Vagina (tissue), 2 donors: ENCODE measurements at regions not wholly inside any gene's neighbourhood (a gene's known extent, or its start where the extent isn't known, plus 50 kb on each side); places are given as distances from the start of the nearest gene placed in this dataset.
"Not testable (repeated sequence)": the region's sequence is repeated elsewhere in the genome, so short reads cannot be mapped to it uniquely, and the experiment has no call there.

Experiments
- DNase-seq, 2 donors: peaks; one replicate each; pipeline ENCODE4 v3.0.0-alpha.2; 2017; ENCODE audit errors: extremely low spot score in 2 of 2
- H3K27ac ChIP-seq: fragments of 200-600 bp; sonication (generic); one replicate; pipeline ENCODE4 v1.5.1; 2019
- H3K27me3 ChIP-seq: fragments of 200-600 bp; sonication (generic); one replicate; pipeline ENCODE4 v1.5.1; 2019
- H3K36me3 ChIP-seq, 2 donors: fragments of 200-600 bp; sonication (generic); one replicate each; pipeline ENCODE4 v1.5.1; 2017 to 2019
- H3K4me1 ChIP-seq: fragments of 200-600 bp; sonication (generic); one replicate; pipeline ENCODE4 v1.5.1; 2019
- H3K4me3 ChIP-seq, 2 donors: fragments of 200-600 bp; sonication (generic); 1 replicate in 1 of 2; 2 replicates in 1 of 2; pipeline ENCODE4 v1.5.1; 2016 to 2019
- H3K9me3 ChIP-seq: fragments of 200-600 bp; sonication (generic); one replicate; pipeline ENCODE4 v1.5.1; 2019
- POLR2A ChIP-seq, 2 donors: fragments of 450-650 bp; IDR thresholded peaks; one replicate each; pipeline ENCODE4 v1.6.1; 2017; ENCODE audit warnings: antibody characterized with exemption in 2 of 2, mild to moderate bottlenecking in 2 of 2, moderate library complexity in 2 of 2
- POLR2AphosphoS5 ChIP-seq, 2 donors: sonication (generic); formaldehyde crosslinking; IDR thresholded peaks; one replicate each; pipeline ENCODE4 v1.9.0; 2017; ENCODE audit warnings: antibody characterized with exemption in 2 of 2, mild to moderate bottlenecking in 2 of 2, low read depth in 1 of 2; ENCODE audit not compliant: insufficient read depth in 1 of 2
- intact Hi-C: fragments of 100-400 bp; cut with DNase I; formaldehyde crosslinking; loops from one replicate; pipeline ENCODE4 v1.15.1; 2023
- TF ChIP-seq, protein P1 (sequence below), 3 experiments: fragments of 450-650 bp in 2 of 3; fragments of 200-600 bp in 1 of 3; sonication (generic) in 1 of 3; IDR thresholded peaks; one replicate each; pipeline ENCODE4 v1.5.1; 2017 to 2019; ENCODE audit warnings: antibody characterized with exemption in 3 of 3, mild to moderate bottlenecking in 2 of 3, moderate library complexity in 2 of 3

DNA sequence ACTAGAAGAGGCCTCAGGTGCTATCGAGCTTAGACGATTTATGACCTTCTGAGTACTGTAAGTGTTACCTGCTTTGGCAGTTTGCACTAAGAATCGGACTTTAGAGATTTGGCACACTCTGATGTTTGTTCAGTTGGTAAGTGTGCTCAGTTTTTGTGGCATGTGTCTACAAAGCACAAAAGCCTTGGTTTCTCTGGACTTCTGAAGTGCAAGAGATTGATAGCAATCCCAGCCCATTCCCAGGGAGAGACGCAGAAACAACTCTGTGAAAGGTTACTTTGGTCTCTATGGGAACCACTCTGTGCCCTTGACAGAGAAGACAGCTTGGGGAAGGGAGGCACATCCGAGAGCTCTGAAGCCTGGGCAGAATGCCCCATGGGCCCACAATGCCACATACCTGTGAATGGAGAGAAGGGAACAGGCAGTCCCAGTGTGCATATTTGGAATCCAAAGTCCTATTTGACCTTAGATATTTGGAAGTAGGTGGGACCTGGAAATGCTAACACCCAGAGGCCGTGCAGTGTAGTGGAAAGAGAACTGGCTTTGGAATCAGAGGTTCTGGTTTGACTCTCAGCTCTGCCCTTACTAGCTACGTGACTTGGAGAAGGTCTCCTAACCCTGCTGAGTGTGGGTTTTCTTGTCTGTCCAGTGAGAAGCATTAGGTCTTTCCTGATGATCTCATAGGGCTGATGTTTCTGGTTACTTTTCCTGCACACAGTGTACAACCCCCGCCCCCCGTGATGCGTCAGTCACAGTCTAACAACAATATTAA, 194.3 kb upstream of the VLDLR start:
- no peak for DNase-seq
- no peaks in the 10 kb centered on the region for H3K9me3 ChIP-seq
- intact Hi-C loops, result no loop called here
- no peak overlapping the region for H3K27ac ChIP-seq
- TF ChIP-seq, protein P1, sequence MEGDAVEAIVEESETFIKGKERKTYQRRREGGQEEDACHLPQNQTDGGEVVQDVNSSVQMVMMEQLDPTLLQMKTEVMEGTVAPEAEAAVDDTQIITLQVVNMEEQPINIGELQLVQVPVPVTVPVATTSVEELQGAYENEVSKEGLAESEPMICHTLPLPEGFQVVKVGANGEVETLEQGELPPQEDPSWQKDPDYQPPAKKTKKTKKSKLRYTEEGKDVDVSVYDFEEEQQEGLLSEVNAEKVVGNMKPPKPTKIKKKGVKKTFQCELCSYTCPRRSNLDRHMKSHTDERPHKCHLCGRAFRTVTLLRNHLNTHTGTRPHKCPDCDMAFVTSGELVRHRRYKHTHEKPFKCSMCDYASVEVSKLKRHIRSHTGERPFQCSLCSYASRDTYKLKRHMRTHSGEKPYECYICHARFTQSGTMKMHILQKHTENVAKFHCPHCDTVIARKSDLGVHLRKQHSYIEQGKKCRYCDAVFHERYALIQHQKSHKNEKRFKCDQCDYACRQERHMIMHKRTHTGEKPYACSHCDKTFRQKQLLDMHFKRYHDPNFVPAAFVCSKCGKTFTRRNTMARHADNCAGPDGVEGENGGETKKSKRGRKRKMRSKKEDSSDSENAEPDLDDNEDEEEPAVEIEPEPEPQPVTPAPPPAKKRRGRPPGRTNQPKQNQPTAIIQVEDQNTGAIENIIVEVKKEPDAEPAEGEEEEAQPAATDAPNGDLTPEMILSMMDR (IDR thresholded peaks at IDR 0.05), result no peak
- TF ChIP-seq POLR2AphosphoS5 (IDR thresholded peaks at IDR 0.05; ENCODE audit: insufficient read depth in 1 of 2, low read depth in 1 of 2) (no peak), POLR2A (IDR thresholded peaks at IDR 0.05) (no peak)
- no peaks in the 10 kb centered on the region for H3K36me3 ChIP-seq
- H3K4me1 ChIP-seq, result no peaks in the 10 kb centered on the region
- H3K4me3 ChIP-seq, result no peak overlapping the region
- no peaks in the 10 kb centered on the region for H3K27me3 ChIP-seq

DNA sequence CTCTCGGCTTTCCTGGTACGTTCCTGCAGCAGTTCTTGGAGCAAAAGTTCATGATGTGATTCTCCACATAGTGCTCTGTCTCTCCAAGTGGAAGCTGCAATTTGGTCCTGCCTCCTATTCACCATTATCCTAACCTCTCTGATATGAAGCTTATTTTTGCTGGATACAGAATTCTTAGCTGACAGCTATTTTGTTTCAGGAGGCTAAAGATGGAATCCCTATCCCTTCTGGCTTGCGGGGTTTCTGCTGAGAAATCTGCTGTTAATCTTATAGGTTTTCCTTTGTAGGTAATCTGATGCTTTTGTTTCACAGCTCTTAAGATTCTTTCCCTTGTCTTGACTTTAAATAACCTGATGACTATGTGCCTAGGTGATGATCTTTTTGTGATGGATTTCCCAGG, 181.6 kb upstream of the VLDLR start:
- Histone ChIP-seq H3K27me3 (no peaks in the 10 kb centered on the region), H3K36me3 (no peaks in the 10 kb centered on the region), H3K9me3 (peaks cover 3% of the 10 kb centered on the region), H3K4me3 (no peak overlapping the region), H3K4me1 (no peaks in the 10 kb centered on the region), H3K27ac (no peak overlapping the region)
- TF ChIP-seq, protein P1 (IDR thresholded peaks at IDR 0.05), result no peak
- no peak for TF ChIP-seq POLR2AphosphoS5 (IDR thresholded peaks at IDR 0.05; ENCODE audit: insufficient read depth in 1 of 2, low read depth in 1 of 2)
- TF ChIP-seq POLR2A (IDR thresholded peaks at IDR 0.05), result no peak
- intact Hi-C loops, result no loop called here
- DNase-seq, result no peak

DNA sequence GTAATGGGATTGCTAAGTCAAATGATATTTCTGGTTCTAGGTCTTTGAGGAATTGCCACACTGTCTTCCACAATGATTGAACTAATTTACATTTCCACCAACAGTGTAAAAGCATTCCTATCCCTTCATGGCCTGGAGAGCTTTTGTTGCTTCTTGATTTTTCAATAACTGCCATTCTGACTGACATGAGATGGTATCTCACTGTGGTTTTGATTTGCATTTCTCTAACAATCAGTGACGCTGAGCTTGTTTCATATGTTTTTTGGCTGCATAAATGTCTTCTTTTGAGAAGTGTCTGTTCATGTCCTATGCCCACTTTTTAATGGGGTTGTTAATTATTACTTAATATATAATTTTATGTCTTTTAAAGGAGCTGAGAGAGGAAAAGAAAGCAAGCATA, 177.7 kb upstream of the VLDLR start:
- H3K27ac ChIP-seq, H3K36me3 ChIP-seq, H3K9me3 ChIP-seq, H3K4me3 ChIP-seq, H3K27me3 ChIP-seq, H3K4me1 ChIP-seq, intact Hi-C loops, DNase-seq: not testable (repeated sequence)

DNA sequence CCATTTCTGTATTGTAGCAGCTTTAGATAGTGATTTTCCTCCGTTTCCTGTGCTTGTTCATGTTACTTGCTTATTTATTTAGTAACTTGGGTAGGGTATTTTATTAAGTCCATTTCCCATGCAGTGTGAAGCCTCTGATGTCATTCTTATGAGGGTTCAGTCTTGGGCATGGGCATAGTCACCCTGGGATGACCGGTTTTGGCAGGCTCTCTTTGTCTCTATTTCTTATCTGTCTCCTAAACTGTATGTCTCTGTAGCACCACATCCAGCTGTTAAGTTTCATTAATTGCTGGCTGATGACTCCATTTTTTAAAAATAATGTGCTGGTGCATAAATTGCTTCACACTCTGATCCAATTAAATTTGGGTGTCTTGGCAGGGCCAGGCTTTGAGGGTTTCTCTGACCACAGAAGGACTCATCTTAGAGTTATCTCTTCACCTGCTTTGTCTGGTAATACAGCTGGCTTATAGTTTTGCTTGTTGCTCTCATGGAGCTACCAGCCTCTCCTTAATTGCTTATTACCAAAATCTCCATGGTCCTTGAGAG, 173.3 kb upstream of the VLDLR start:
- Histone ChIP-seq H3K4me3 (no peak overlapping the region), H3K36me3 (no peaks in the 10 kb centered on the region), H3K4me1 (no peaks in the 10 kb centered on the region), H3K27me3 (no peaks in the 10 kb centered on the region), H3K9me3 (no peaks in the 10 kb centered on the region), H3K27ac (no peak overlapping the region)
- DNase-seq, result no peak
- TF ChIP-seq POLR2A (IDR thresholded peaks at IDR 0.05) (no peak), POLR2AphosphoS5 (IDR thresholded peaks at IDR 0.05; ENCODE audit: insufficient read depth in 1 of 2, low read depth in 1 of 2) (no peak)
- TF ChIP-seq, protein P1 (IDR thresholded peaks at IDR 0.05), result no peak
- intact Hi-C loops, result no loop called here

DNA sequence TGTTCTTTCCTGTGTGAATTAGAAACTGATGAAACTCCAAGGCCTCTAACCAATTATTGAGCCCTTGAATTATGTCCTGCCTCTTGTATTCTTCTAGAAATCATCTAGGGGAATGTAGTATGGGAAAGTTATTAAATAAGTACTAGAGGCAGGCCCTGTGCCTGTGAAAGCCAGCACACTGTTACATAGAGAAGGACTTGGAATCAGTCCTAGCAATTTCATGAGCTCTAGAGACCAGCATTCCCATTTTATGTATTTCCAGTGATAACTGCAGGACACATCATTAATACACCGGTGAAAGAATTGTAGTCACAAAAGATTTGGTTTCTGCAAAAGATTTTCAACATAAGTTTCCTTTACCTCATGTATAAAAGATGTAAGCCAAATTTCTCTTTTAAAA, 168.5 kb upstream of the VLDLR start:
- no peak overlapping the region for H3K4me3 ChIP-seq
- intact Hi-C loops, result no loop called here
- TF ChIP-seq POLR2AphosphoS5 (IDR thresholded peaks at IDR 0.05; ENCODE audit: insufficient read depth in 1 of 2, low read depth in 1 of 2) (no peak), POLR2A (IDR thresholded peaks at IDR 0.05) (no peak)
- TF ChIP-seq, protein P1 (IDR thresholded peaks at IDR 0.05), result no peak
- DNase-seq, result no peak
- H3K36me3 ChIP-seq, result no peaks in the 10 kb centered on the region
- H3K27me3 ChIP-seq, result no peaks in the 10 kb centered on the region
- H3K9me3 ChIP-seq, result no peaks in the 10 kb centered on the region
- H3K27ac ChIP-seq, result no peak overlapping the region
- no peaks in the 10 kb centered on the region for H3K4me1 ChIP-seq
